NCI-H774 (cell line): ENCODE measurements at regions not wholly inside any gene's neighbourhood (a gene's known extent, or its start where the extent isn't known, plus 50 kb on each side); places are given as distances from the start of the nearest gene placed in this dataset.

Source experiments
- DNase-seq: peaks from one replicate; lab custom pipeline; 2025; lab: John Stamatoyannopoulos, UW

GRCh38 chr11:115897707-115898106 lies 393.5 kb upstream of the CADM1 start:
- DNase-seq = no peak

DNA sequence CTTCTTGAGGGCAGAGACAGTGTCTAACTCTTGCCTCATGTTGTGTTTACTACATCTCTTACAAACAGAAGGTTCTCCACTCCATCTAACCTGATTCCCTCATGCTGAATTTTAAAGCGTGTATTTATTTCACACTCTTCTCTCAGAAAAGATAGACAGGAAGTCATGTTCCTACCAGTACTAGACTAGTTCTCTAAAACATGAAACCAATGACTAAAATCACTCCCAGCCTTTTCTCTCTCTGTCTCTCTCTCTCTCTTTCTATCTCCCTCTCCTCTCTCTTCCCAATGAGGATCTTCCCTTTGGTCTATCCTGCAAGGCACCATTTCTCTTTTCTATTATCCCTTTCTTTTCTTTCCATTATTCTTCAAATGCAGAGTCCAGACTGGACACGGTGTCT lies 391.9 kb upstream of the CADM1 start:
- DNase-seq = no peak

DNA sequence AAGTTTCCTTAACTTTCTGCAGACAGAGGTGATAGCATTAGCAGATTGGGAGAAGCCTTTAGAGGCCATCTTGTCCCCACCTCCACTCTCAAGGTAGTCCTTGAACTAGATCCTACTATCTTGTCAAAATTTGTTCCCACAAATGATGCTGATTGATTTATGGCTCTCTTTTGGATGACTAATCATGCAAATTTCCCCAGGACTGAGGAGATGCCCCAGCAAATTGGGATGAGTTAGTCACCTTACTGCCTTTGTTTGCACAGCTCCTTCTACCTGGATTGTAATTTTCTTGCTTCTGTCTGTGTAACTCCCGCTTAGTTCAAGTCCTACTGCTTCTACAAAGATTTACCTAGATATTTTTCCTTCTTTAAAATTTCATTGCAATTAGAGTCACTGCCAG lies 391.4 kb upstream of the CADM1 start:
- DNase-seq = no peak

- no peak for DNase-seq
These were observed 390.0 kb upstream of the CADM1 start for GRCh38 chr11:115894176-115894575.

DNA sequence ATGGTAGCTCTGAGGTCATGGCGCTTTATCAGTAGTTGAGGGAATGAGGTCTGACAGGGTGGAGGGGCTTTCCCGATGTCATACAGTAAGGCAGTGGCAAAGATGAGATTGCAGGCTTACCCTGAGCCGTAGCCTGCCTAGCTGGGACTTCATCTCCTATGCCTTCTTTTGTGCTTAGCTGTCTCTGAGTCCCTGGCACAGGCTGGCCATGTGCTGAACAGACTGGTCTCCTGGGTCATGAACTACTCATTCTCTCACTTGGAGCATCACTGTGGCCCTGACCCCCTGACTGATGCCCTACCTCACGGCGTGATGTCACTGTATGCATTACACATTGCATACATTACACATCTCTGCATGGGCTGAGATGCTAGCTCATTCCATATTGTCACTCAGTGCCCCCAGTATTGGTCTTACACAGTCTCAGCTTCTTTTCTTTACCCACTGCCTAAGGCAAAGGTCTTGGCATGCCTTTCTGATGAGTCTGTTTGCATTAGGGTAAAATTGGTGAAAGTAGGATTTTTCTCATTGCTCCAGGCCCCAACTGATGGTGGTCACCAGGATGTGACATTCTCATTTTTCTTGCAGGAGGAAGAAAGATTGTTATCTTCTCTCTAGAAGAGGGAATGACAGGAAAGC lies 389.4 kb upstream of the CADM1 start:
- DNase-seq = no peak

DNA sequence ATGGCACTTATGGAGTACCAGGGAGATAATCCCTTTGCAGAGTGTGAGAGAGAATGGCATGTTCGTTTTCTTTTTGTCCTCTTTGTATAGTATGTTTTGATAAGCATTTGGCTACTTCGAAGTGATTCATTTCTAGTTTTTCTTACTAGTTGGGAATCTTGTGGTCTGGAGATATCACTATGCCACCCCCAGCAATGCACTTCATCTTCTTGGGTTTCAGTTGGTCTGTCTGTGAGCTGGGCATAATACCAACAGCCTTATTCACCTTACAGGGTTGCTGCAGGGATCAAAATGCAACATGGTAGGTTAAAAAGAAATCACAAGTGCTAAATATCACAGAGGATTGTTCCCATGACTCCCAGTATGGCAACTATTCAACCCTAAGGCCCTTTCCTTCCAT lies 387.8 kb upstream of the CADM1 start:
- no peak for DNase-seq

- DNase-seq = no peak
These were observed 387.4 kb upstream of the CADM1 start for GRCh38 chr11:115891581-115891980.

DNA sequence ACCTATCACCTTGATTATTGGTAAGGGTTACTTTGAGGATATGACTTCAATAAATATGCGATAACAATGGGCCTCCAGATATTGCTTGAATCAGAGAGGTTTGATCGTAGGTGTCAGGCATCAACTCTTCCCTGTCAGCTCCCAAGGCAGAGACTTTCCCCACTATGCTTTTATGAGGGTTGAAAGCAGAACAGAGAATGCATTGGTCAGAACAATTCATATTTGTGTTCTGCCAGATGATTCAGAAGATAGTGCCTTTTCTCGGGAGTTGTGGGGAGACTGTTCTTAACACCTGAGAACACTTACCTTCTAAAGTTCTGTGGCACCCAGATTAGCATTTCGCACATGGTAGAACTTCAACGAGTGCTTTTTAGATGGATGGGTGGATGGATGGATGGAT lies 386.3 kb upstream of the CADM1 start:
- no peak for DNase-seq

DNA sequence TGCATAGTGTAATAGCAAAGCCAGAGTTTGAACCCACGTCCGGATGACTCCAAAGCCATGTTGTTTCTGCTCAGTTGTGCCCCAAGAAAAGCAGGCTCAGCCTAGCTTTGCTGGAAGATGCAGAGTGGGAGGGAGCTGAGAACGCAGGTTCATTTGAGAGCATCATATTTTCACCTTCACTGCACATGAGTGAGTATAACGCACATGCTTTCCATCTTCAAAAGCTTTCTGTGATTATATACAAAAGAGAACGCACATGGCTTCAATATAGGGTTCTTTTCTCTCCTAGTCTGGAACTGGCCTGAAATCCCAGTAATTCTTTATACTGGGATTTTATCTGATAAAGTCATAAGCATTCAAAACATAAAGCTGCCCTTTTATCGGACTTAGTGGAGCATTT lies 385.5 kb upstream of the CADM1 start:
- DNase-seq = no peak

- no peak for DNase-seq
These were observed 383.5 kb upstream of the CADM1 start for GRCh38 chr11:115887727-115888126.

DNA sequence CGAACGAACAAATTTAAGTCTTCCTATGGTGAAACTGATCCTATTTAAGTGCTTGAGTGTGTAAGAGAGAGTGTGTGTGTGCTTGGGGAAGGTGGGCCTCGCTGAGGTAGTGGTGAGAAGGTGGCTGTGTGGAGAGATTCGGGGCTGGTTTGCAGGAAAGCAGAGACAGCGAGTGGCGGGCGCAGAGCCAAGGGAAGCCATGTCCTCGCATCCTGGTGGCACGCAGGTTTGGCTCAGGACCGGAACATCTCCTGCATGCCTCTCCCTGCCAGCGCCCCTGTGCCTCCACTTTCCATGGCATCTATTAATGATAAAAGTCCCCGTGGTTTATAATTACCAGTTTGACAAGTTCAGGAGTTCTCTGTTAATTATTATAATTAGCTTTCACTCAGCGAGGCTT lies 383.1 kb upstream of the CADM1 start:
- DNase-seq = no peak

- DNase-seq = no peak
These were observed 382.2 kb upstream of the CADM1 start for GRCh38 chr11:115886422-115886733.

- DNase-seq = no peak
These were observed 381.6 kb upstream of the CADM1 start for GRCh38 chr11:115885535-115886421.

- DNase-seq = no peak
These were observed 380.8 kb upstream of the CADM1 start for GRCh38 chr11:115884800-115885534.

DNA sequence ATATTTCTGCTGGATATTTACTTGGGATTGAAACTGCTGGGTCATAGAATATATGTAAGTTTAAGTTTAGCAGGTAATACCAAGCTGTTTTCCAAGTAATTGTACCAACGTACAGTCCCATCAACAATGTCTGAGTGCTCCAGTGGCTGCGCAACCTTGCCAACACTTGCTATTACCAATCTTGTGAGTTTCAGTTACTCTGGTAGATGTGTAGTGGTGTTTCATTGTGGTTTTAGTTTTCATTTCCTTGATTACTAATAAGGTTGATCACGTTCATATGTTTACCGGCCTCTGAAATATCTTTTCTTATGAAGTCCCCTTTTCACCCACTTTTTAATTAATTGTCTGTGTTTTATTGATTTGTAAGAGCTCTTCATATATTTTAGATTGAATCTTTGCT lies 370.6 kb upstream of the CADM1 start:
- DNase-seq = no peak

DNA sequence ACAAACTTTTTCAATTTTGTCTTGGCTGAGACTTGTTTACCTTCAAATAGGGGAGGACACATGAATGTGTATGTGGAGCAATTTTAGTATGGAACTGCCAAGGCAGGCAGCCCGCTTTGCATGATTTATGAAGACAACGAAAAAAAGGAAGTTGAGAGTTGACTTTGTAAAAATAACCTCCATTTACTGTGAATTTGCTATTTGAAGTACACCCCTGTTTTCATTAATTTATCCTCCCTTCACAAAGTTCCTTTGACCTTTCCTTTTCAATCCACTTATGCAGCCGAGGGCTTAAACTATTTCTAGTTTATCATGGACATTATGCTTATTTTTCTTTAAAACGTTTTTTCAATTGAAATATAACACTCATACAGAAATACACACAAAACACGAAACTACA lies 369.6 kb upstream of the CADM1 start:
- DNase-seq = no peak

- no peak for DNase-seq
These were observed 368.2 kb upstream of the CADM1 start for GRCh38 chr11:115872416-115872815.

GRCh38 chr11:115871161-115871760 lies 367.0 kb upstream of the CADM1 start:
- no peak for DNase-seq

- DNase-seq = peak; percentile 65
These were observed 365.7 kb upstream of the CADM1 start for GRCh38 chr11:115869780-115870431.

DNA sequence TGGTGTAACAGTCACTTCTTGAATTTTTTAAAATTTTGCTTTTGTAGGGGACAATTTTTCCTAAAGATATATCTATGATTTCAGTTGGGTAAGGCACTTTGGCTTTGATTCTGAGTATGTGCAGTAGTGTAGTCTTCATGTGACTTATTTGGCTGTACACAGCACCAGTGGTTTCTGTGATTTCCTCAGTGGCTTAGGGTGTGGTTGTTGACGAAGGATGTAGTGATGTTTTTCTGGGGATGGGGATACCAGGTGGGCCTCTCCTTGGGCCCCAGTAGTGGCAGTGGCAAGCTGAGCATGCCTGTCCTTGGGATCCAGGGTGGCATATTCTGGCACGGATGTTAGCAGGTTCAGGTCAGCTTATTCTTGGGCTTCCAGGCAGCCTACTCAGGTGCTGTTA lies 364.9 kb upstream of the CADM1 start:
- DNase-seq = no peak

DNA sequence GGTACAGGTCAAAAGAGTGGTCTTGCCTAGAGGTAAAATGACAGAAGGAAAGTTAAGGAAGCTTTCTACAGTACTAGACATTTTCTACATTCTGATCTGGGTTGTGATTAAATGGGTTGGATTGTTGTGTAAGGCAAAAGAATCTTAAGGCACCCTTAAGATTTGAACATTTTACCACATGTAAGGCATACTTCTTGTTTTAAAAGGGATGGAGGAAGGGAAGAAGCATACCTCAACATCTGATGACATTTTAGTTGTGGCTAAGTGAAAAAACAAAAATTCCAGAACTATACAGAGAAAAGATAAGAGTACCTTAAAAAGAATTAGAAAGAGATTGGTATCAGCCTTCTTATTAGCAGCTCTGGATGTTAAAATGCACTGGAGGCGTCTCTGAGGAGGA lies 356.0 kb upstream of the CADM1 start:
- DNase-seq = no peak

GRCh38 chr11:115848611-115849010 lies 344.4 kb upstream of the CADM1 start:
- DNase-seq = no peak
